Muscle layer of colon (tissue), 2 donors: ENCODE measurements at regions not wholly inside any gene's neighbourhood (a gene's known extent, or its start where the extent isn't known, plus 50 kb on each side); places are given as distances from the start of the nearest gene placed in this dataset.

Experiments
- H3K27ac ChIP-seq: one replicate; pipeline ENCODE4 v1.7.0; 2013; ENCODE audit warnings: low read depth, mild to moderate bottlenecking, low read length, moderate library complexity
- H3K27me3 ChIP-seq, 2 donors: one replicate each; pipeline ENCODE4 v1.7.0; 2013; ENCODE audit warnings: low read length in 2 of 2, mild to moderate bottlenecking in 2 of 2; ENCODE audit not compliant: insufficient read depth in 2 of 2, control insufficient read depth in 1 of 2
- H3K36me3 ChIP-seq: one replicate; pipeline ENCODE4 v1.7.0; 2013; ENCODE audit warnings: mild to moderate bottlenecking, low read length; ENCODE audit not compliant: insufficient read depth
- H3K4me1 ChIP-seq: one replicate; pipeline ENCODE4 v1.7.0; 2013; ENCODE audit warnings: mild to moderate bottlenecking, low read length; ENCODE audit not compliant: insufficient read depth
- H3K4me3 ChIP-seq, 2 donors: one replicate each; pipeline ENCODE4 v1.7.0; 2013; ENCODE audit warnings: low read length in 2 of 2, low read depth in 1 of 2, mild to moderate bottlenecking in 1 of 2, moderate library complexity in 1 of 2
- H3K9ac ChIP-seq: one replicate; pipeline ENCODE4 v1.7.0; 2013; ENCODE audit warnings: low read length
- H3K9me3 ChIP-seq: one replicate; pipeline ENCODE4 v1.7.0; 2013; ENCODE audit warnings: mild to moderate bottlenecking, low read length
- donor health status: abdominal sarcoma.
- donor health status: Adenocarcinoma of cecum.

DNA sequence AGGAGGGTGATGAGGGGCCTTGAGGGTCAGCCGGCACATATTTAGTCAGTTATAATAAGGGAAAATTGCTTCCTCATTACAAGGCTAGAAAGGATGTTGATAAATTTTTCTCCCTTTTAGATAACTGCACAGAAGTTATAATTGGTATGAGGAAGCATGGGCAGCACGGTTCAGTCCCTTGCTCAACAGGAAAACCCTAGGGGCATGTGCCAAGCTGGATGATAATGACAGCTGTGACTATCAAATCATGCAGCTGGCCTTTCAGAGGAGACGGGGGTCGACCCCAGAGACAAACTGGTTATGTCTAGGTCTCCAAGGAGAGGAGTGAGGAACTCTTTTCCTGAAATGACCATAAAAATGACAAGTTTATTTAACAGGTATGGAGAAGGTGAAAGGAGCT is 448.1 kb upstream of the VRK2 start:
- no peak overlapping the region for H3K27ac ChIP-seq
- H3K9ac ChIP-seq, result no peak overlapping the region
- no peaks in the 10 kb centered on the region for H3K36me3 ChIP-seq
- H3K9me3 ChIP-seq, result no peaks in the 10 kb centered on the region
- H3K27me3 ChIP-seq, result no peaks in the 10 kb centered on the region
- H3K4me3 ChIP-seq, result no peak overlapping the region
- H3K4me1 ChIP-seq, result no peaks in the 10 kb centered on the region

DNA sequence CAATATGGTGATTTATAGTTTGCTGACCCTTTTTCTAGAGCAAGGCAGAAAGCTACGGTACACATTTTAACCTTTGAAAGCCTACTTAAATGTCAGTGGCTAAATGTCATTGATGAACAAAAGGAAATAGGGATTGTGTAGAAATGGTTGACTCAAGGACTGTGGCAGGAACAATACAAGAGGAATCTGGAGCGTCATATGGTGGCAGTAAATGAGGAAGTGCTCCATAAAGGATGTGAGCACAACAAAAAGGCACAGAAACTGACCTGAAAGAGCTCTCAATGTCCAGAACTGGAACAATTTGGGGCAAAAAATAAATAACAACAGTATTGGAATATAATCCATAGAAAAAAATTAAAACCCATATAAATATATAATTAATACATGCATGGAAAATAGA is 443.9 kb upstream of the VRK2 start:
- Histone ChIP-seq H3K4me3 (no peak overlapping the region), H3K4me1 (no peaks in the 10 kb centered on the region), H3K36me3 (no peaks in the 10 kb centered on the region), H3K27ac (no peak overlapping the region), H3K27me3 (no peaks in the 10 kb centered on the region), H3K9ac (no peak overlapping the region), H3K9me3 (no peaks in the 10 kb centered on the region)

GRCh38 chr2:57614988-57615387 is 431.6 kb upstream of the VRK2 start:
- Histone ChIP-seq H3K27ac (no peak overlapping the region), H3K4me3 (no peak overlapping the region), H3K4me1 (no peaks in the 10 kb centered on the region), H3K9me3 (no peaks in the 10 kb centered on the region), H3K36me3 (no peaks in the 10 kb centered on the region), H3K27me3 (no peaks in the 10 kb centered on the region), H3K9ac (no peak overlapping the region)

- Histone ChIP-seq H3K27ac (no peak overlapping the region), H3K4me3 (no peak overlapping the region), H3K9ac (no peak overlapping the region), H3K27me3 (no peaks in the 10 kb centered on the region), H3K36me3 (no peaks in the 10 kb centered on the region), H3K9me3 (no peaks in the 10 kb centered on the region), H3K4me1 (no peaks in the 10 kb centered on the region)
These were observed 430.6 kb upstream of the VRK2 start for GRCh38 chr2:57615855-57616556.

DNA sequence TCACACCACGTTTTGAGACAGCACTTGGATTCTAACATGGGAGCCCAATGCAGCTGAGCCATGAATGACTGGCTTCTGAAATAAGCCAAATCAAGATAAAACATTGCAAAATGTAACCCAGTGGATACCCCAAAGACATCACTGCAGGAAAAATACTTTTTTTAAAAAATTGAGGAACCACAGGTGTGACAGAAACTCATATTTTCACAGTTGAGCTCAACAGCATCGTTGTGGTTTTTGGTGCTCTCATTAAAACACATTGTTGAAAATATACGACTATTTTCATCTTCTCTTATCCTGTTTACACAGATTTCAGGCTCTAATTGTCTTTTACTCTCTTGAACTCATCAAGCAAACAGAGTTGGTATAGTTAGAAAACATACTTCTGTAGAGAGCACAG is 429.3 kb upstream of the VRK2 start:
- H3K27ac ChIP-seq, result no peak overlapping the region
- no peaks in the 10 kb centered on the region for H3K36me3 ChIP-seq
- H3K9me3 ChIP-seq, result no peaks in the 10 kb centered on the region
- no peaks in the 10 kb centered on the region for H3K4me1 ChIP-seq
- no peak overlapping the region for H3K4me3 ChIP-seq
- no peak overlapping the region for H3K9ac ChIP-seq
- H3K27me3 ChIP-seq, result no peaks in the 10 kb centered on the region

DNA sequence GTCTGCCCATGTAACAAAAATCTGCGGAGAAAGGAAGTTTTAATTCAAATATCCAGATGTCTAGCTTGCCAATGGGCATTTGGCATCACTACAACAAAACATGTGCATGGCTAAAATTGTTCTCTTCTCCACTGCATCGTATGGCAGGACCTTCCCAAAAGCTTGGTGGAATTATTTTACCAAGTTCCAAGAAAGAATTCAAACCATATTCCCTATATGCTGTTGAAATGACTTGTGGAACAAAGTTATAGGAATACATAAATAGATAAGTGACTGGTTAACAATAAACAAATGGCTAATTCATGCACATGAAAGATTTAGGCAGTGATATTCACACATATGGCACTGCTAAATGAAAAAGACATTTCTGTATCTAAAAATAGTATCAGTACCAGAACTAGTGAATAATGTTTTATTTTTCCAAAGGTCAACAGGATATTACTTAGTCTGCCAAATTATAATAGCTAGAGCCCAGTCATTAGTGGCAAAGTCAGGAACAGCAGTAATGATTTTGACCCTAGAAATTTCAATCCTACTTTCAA is 425.4 kb upstream of the VRK2 start:
- no peak overlapping the region for H3K9ac ChIP-seq
- H3K4me1 ChIP-seq, result no peaks in the 10 kb centered on the region
- no peak overlapping the region for H3K4me3 ChIP-seq
- no peaks in the 10 kb centered on the region for H3K27me3 ChIP-seq
- no peak overlapping the region for H3K27ac ChIP-seq
- no peaks in the 10 kb centered on the region for H3K9me3 ChIP-seq
- H3K36me3 ChIP-seq, result no peaks in the 10 kb centered on the region

GRCh38 chr2:57622009-57622408 is 424.6 kb upstream of the VRK2 start:
- H3K4me3 ChIP-seq, result no peak overlapping the region
- no peaks in the 10 kb centered on the region for H3K27me3 ChIP-seq
- H3K9ac ChIP-seq, result no peak overlapping the region
- H3K9me3 ChIP-seq, result no peaks in the 10 kb centered on the region
- H3K27ac ChIP-seq, result no peak overlapping the region
- H3K36me3 ChIP-seq, result no peaks in the 10 kb centered on the region
- H3K4me1 ChIP-seq, result no peaks in the 10 kb centered on the region

DNA sequence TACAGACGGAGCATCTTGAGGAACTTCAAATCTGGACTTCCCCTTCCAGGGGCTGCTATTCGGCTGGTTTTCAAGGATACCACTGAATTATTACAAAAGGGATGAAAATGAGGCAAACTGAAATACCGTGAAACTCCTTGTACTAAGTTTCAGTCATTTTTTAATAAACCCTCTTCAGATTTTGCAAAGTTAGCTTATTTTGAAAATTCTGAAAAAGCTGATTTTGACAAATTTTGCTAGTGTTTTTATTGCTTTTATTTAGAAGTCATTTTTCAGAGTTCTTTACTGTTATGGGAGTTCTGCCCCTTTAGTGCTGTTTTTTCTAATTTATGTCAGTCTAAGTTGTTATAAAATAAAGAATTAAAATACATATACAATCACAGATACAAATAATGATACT is 390.4 kb upstream of the VRK2 start:
- no peak overlapping the region for H3K9ac ChIP-seq
- H3K36me3 ChIP-seq, result no peaks in the 10 kb centered on the region
- H3K4me3 ChIP-seq, result no peak overlapping the region
- peaks cover 3% of the 10 kb centered on the region for H3K9me3 ChIP-seq
- H3K4me1 ChIP-seq, result no peaks in the 10 kb centered on the region
- H3K27ac ChIP-seq, result no peak overlapping the region
- no peaks in the 10 kb centered on the region for H3K27me3 ChIP-seq

- no peak overlapping the region for H3K27ac ChIP-seq
These were observed 377.0 kb upstream of the VRK2 start for GRCh38 chr2:57669570-57669969.

GRCh38 chr2:57674025-57674424 is 372.6 kb upstream of the VRK2 start:
- Histone ChIP-seq H3K4me3 (no peak overlapping the region), H3K9me3 (no peaks in the 10 kb centered on the region), H3K27ac (no peak overlapping the region), H3K4me1 (no peaks in the 10 kb centered on the region), H3K36me3 (no peaks in the 10 kb centered on the region), H3K27me3 (no peaks in the 10 kb centered on the region), H3K9ac (no peak overlapping the region)

More at GRCh38 chr2:57669570-57669969, 377.0 kb upstream of the VRK2 start:
- Histone ChIP-seq H3K9ac (no peak overlapping the region), H3K9me3 (no peaks in the 10 kb centered on the region), H3K4me3 (no peak overlapping the region), H3K27me3 (no peaks in the 10 kb centered on the region), H3K36me3 (no peaks in the 10 kb centered on the region), H3K4me1 (no peaks in the 10 kb centered on the region)

DNA sequence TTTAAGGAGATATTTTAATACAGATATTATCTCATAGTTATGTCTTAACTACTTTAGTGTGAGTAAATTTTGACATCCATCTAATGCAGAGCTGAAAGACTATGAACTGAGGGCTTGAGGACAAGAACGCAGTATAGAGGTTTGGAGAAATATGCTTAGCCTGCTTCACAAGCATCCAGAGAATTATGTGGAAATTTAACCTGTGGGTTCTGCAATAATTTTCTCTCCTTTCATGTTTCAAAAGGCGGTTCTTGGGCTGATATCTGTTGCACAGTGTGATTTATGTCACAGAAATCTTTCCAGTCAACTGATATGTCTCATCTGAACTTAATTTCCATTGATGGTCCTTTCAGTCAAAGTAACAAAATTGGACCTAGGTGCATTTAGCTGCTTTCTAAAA is 371.9 kb upstream of the VRK2 start:
- Histone ChIP-seq H3K27ac (no peak overlapping the region), H3K9ac (no peak overlapping the region), H3K9me3 (no peaks in the 10 kb centered on the region), H3K4me1 (no peaks in the 10 kb centered on the region), H3K27me3 (no peaks in the 10 kb centered on the region), H3K36me3 (no peaks in the 10 kb centered on the region), H3K4me3 (no peak overlapping the region)

GRCh38 chr2:57677296-57677695 is 369.3 kb upstream of the VRK2 start:
- H3K9me3 ChIP-seq, result no peaks in the 10 kb centered on the region
- H3K9ac ChIP-seq, result no peak overlapping the region
- no peaks in the 10 kb centered on the region for H3K27me3 ChIP-seq
- H3K4me3 ChIP-seq, result no peak overlapping the region
- no peaks in the 10 kb centered on the region for H3K36me3 ChIP-seq
- H3K4me1 ChIP-seq, result no peaks in the 10 kb centered on the region
- no peak overlapping the region for H3K27ac ChIP-seq
